Lower lobe of right lung (tissue), 2 donors: ENCODE measurements at regions not wholly inside any gene's neighbourhood (a gene's known extent, or its start where the extent isn't known, plus 50 kb on each side); places are given as distances from the start of the nearest gene placed in this dataset.

Experiments used
- ATAC-seq, 2 donors: fragments of 200-7000 bp; cut with Tn5 transposase; one replicate each; pipeline ENCODE4 v1.9.1; 2020 to 2022; ENCODE audit warnings: mild to moderate bottlenecking in 2 of 2, moderate library complexity in 2 of 2
- DNase-seq: peaks from one replicate; pipeline ENCODE4 v3.0.0-alpha.2; 2020
- H3K27ac ChIP-seq: fragments of 200-600 bp; one replicate; pipeline ENCODE4 v1.8.0; 2022
- H3K27me3 ChIP-seq: fragments of 200-600 bp; one replicate; pipeline ENCODE4 v1.8.0; 2022; ENCODE audit warnings: low read depth
- H3K36me3 ChIP-seq: fragments of 200-600 bp; one replicate; pipeline ENCODE4 v1.8.0; 2022; ENCODE audit warnings: mild to moderate bottlenecking
- H3K4me1 ChIP-seq: fragments of 200-600 bp; one replicate; pipeline ENCODE4 v1.8.0; 2022
- H3K4me3 ChIP-seq: fragments of 200-600 bp; one replicate; pipeline ENCODE4 v1.8.0; 2022; ENCODE audit warnings: mild to moderate bottlenecking
- H3K9me3 ChIP-seq: fragments of 200-600 bp; one replicate; pipeline ENCODE4 v1.8.0; 2022
- CTCF ChIP-seq: fragments of 200-600 bp; IDR thresholded peaks from one replicate; pipeline ENCODE4 v1.8.0; 2022; ENCODE audit warnings: antibody characterized with exemption, mild to moderate bottlenecking
- intact Hi-C: fragments of 100-400 bp; cut with DNase I; formaldehyde crosslinking; loops from one replicate; pipeline ENCODE4 v1.11.0; 2022
- donor health status: DM: no; HTN: yes; CAD: no; lungs with severe emphysema.

GRCh38 chr17:53046781-53047180 is 775.9 kb upstream of the KIF2B start:
- Histone ChIP-seq H3K4me1 (no peaks in the 10 kb centered on the region), H3K9me3 (peaks cover 4% of the 10 kb centered on the region), H3K4me3 (no peak overlapping the region), H3K36me3 (no peaks in the 10 kb centered on the region), H3K27ac (no peak overlapping the region), H3K27me3 (no peaks in the 10 kb centered on the region)
- ATAC-seq (no peak), DNase-seq (no peak)
- no peak for TF ChIP-seq CTCF
- intact Hi-C loops = no loop called here

- Histone ChIP-seq H3K9me3 (no peaks in the 10 kb centered on the region), H3K4me1 (no peaks in the 10 kb centered on the region), H3K27ac (no peak overlapping the region), H3K36me3 (no peaks in the 10 kb centered on the region), H3K4me3 (no peak overlapping the region), H3K27me3 (no peaks in the 10 kb centered on the region)
- intact Hi-C loops = no loop called here
- TF ChIP-seq CTCF = no peak
- ATAC-seq (no peak), DNase-seq (no peak)
These were observed 782.7 kb upstream of the KIF2B start for GRCh38 chr17:53039981-53040380.

GRCh38 chr17:53033297-53033696 is 789.4 kb upstream of the KIF2B start:
- no peak overlapping the region for H3K4me3 ChIP-seq
- H3K27ac ChIP-seq = no peak overlapping the region
- intact Hi-C loops = no loop called here
- H3K36me3 ChIP-seq = no peaks in the 10 kb centered on the region
- ATAC-seq (no peak), DNase-seq (no peak)
- no peak for TF ChIP-seq CTCF
- peaks cover 3% of the 10 kb centered on the region for H3K9me3 ChIP-seq
- no peaks in the 10 kb centered on the region for H3K27me3 ChIP-seq
- H3K4me1 ChIP-seq = no peaks in the 10 kb centered on the region

- peak; percentile 36 for TF ChIP-seq CTCF
- Histone ChIP-seq H3K9me3 (peaks cover 3% of the 10 kb centered on the region), H3K27ac (no peak overlapping the region), H3K27me3 (no peaks in the 10 kb centered on the region), H3K4me3 (no peak overlapping the region), H3K4me1 (no peaks in the 10 kb centered on the region), H3K36me3 (no peaks in the 10 kb centered on the region)
- ATAC-seq (peak; percentile 71 to 76), DNase-seq (no peak)
- intact Hi-C loops = no loop called here
These were observed 789.9 kb upstream of the KIF2B start for GRCh38 chr17:53032861-53033271.

GRCh38 chr17:53017227-53017626 is 805.5 kb upstream of the KIF2B start:
- intact Hi-C loops = no loop called here
- ATAC-seq (no peak), DNase-seq (no peak)
- Histone ChIP-seq H3K27ac (no peak overlapping the region), H3K4me1 (no peaks in the 10 kb centered on the region), H3K36me3 (no peaks in the 10 kb centered on the region), H3K27me3 (no peaks in the 10 kb centered on the region), H3K9me3 (no peaks in the 10 kb centered on the region), H3K4me3 (no peak overlapping the region)
- TF ChIP-seq CTCF = no peak

GRCh38 chr17:53016085-53016484 is 806.6 kb upstream of the KIF2B start:
- H3K27me3 ChIP-seq = no peaks in the 10 kb centered on the region
- H3K27ac ChIP-seq = no peak overlapping the region
- H3K4me3 ChIP-seq = no peak overlapping the region
- no peaks in the 10 kb centered on the region for H3K4me1 ChIP-seq
- intact Hi-C loops = no loop called here
- no peak for ATAC-seq
- no peak for TF ChIP-seq CTCF
- DNase-seq = no peak
- no peaks in the 10 kb centered on the region for H3K9me3 ChIP-seq
- H3K36me3 ChIP-seq = no peaks in the 10 kb centered on the region
